Colon (tissue), 2 donors: ENCODE measurements at regions not wholly inside any gene's neighbourhood (a gene's known extent, or its start where the extent isn't known, plus 50 kb on each side); places are given as distances from the start of the nearest gene placed in this dataset.

ENCODE experiments used
- FAIRE-seq: peaks from 2 replicates; lab custom pipeline; 2012; peaks lifted over from hg19 to GRCh38; lab: Jason Lieb, UNC
- donor health status: control.
- donor health status: control.

DNA sequence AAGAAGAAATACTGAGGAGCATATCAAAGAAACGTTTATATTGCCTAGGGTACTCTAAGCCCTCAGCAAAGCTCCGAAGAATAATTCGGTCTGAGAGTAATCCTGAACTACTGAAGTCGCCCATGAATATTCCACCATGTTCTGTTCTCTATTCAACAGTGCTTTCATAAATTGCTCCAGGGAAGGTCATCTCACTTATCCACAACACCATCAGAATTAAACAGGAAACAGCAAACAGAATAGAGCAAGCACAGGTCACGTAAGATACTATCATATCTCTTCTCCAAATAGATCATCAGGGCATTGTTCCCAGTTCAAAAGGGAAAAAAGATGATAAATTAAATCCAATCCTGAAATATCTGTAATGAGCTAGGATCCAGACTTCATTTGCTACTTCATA lies 325.6 kb downstream of the DEPDC1B start:
- no peak for FAIRE-seq

DNA sequence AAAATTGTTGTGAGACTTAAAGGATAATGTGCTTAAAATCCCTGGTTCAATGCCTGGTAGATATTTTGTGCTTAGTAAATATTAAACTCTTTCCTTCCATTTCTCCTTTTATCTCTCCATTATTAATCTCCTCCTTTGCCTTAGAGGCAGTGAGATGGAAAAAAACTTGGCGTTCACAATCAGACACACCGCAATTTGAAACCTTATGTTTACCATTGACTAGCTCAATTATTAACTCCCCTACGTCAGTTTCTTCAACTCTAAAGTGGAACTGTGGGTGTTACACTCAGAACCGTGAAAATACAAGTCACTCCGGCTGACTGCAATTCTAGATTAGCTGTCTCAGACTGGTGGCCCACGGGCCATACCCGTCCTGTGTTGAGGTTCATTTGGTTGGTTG lies 327.2 kb downstream of the DEPDC1B start:
- no peak for FAIRE-seq

DNA sequence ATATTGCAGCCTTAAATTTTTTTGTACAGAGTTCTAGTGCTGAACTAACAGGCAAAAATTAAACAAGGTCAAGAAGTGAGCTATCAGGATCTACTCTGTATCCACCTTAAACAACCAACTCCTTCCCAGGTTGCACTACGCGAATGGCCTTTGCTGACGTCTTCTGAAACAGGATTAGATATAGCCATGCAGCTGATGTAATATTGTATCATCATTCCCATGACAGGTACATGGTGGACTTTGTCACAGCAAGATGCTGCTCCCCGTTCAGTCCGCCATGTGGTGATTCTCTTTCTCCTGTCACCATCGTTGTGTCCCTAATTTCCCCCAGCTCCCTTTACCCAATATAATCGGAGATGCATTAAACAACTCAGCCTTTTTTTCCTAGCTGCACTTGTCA lies 328.9 kb downstream of the DEPDC1B start:
- no peak for FAIRE-seq

DNA sequence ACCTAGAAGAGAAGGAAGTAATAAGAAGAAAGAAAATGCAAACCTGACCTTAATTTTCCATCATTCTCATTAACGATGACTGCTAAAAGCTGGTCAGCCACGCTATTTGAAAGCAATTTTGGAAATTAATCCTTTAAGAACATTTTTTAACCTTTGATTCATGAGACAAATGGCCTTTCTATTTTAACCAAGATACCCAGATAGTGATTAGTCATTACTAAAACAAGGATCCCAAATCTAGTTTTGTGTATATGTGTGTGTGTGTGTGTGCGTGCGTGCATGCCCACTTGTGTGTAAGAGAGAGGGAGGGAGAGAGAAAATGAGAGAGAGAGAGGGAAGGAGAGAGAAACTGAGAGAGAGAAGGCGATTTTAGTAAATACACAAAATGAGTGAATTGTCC lies 329.5 kb downstream of the DEPDC1B start:
- no peak for FAIRE-seq

DNA sequence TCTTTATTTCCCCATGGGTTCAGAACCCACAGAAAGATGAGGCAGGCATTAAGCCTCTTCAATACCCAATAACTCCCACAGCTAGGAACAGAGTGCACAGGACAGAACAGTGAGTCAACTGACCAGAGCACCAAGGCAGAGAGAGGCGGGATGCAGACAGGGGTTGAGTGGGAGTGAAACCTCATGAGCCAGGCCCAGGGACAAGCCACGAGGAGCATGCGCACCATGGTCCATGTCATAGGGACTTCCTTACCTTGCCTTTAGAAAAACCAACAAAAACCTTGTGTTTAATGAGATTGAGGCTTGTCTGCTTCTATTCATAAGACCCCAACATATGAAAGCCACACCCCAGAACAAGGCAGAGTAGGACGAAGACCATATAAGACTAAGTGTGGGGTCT lies 330.6 kb downstream of the DEPDC1B start:
- no peak for FAIRE-seq

DNA sequence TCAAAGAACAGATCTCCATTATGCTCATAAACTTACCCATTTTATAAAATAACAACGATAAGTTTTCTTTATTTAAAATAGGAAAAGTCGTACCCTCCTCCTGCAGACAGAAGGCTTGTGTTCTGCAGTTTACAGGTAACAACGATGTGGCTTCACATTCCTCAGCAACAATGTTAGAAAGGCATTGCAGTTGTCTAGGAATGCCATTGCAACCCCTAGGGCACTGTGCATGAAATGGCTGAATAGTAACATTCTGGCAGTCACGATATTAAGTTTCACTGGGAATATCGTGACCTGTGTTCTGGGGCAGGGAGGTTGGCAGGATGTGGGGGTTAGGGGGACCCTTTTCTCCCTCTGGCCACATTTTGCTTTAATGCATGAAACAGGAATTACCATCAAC lies 331.9 kb downstream of the DEPDC1B start:
- FAIRE-seq: no peak

DNA sequence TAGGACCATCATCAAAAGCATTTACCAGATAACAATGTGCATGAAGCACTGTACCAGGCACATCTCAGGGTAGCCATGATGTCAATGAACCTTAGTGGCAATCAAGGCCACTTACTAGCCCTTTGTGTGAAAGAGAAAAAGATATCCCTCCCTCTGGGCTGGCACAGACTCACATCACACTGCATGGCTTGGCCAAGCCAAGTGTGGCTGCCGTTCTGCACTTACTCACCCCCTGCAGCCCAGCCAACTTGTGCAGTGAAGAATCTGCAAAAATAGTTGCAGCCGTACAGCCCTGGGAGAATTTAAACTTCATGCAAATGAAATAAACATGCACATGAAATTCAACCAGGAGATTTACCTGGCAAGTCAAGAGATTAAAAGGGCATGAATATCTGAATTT lies 333.5 kb downstream of the DEPDC1B start:
- FAIRE-seq: no peak

DNA sequence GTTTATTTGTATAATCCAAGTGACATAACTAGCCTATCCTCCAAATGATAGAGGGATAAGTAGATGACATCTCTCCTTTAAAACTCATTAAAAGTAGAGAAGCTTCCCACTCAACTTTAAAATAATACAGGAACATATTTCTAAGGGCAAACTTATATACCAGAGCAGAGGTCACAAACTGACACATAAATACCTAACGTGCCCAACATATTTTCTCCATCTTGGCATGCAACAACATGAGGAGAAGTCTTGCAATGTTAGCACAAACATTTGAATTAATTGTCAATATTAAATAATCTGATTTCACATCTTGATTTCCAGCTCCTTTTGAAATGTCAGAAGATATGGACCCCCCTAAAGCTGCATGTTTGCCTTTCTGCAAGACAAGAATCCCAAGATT lies 335.0 kb downstream of the DEPDC1B start:
- no peak for FAIRE-seq

DNA sequence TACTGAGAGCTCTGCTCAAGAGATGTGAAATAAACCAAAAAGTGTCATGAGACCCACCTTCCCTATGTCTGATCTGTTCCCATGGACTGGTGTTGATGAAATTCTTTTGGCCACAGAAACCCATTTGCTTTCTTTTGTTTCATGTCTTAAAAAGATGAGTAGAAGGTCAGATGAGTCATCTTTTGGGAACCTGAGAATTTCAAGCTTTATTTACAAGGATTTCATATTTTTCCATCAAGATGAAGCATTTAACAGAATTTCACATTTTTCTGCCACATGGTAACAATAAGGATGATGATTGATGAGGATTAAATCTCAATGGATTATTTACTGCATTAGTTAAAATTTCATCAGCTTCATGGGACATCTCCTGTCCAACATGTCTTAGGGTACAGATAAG lies 337.8 kb downstream of the DEPDC1B start:
- FAIRE-seq: no peak

DNA sequence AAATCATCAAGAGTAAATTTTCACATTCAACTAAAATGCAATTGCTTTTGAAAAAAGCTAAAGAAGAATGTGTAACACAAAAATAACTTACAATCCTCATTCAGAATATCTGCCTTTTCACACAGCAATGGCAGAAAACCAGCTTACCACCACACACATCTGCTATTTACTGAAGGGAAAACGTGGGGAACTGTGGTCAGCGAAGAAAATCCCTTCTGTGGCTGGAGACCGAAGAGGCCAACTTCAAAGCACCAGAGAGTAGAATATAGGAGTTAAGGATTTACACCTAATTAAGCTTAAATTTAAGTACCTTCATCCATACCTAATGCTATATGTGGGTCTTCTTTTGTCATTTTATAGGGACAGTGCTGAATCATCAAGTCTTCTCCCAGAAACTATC lies 339.6 kb downstream of the DEPDC1B start:
- FAIRE-seq: no peak

DNA sequence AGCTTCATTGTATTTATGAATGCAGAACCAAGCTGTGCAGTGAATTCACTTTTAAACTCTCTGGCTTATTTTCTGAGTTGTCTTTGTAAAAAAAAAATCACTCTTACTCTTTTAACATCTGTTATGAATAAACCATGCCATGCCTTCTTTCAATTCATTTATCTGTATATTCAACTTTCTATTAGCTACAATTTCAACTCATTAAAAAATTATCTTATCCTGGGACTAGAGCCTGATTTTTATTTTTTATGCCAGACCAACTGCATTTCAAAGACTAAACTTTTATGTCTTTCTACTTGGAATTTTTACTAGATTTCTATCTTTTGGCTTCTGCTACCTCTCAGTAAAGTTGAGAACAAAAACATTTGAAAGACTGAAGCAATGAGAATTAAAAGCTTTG lies 342.7 kb downstream of the DEPDC1B start:
- no peak for FAIRE-seq

DNA sequence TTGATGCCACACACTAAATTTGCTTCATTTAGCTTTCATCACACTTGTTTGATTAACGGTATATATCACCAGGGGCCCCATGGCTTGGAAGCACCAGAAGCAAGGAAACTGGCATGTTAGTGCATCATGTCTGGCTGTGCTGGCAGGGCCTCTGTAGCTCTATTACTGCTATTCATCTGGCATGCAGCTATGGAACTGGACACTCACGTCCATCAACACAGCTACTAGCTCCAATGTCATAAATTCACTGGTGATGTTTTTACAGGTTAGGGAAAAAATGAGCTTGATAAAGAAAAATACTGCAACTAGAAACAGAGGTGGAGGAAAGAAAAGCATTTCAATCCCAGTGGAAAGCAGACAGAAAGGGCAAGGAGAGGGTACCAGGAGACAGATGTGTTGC lies 343.2 kb downstream of the DEPDC1B start:
- FAIRE-seq: no peak

DNA sequence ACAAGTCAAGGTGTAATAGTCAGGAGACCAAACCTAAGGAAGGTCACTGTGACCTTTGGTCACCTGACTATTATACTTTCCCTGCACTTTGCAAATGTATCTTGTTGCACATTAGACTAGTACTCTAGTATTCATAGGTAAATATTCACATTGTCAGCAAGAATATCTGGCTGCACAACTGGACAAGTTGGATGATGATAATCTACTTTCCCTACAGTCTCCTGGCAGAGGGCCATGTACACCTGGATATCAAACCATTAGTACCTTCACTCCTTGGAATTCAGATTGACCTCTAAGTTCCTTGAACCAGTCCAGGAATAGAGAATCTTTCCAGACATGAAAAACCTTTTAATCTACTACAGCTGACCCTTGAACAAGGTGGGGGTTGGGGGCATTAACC lies 344.8 kb downstream of the DEPDC1B start:
- no peak for FAIRE-seq

DNA sequence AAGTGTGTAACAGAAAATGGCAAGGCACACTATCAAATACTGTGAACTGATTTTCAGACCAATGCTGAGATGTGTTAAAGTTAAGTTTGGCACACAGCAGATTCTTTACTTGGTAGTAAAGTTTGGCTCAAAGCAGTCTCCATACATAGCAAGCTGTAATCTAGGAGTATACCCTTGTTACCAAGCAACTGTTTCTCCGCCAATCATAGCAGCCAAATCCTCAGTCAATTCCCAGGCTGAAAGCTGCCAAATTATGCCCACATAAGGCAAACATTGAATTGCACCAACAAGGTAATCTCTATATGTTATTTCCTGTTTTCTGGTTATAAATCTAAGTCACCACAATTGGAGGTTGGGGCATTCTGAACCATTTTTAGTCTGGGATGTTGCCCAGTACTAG lies 345.7 kb downstream of the DEPDC1B start:
- FAIRE-seq: no peak

DNA sequence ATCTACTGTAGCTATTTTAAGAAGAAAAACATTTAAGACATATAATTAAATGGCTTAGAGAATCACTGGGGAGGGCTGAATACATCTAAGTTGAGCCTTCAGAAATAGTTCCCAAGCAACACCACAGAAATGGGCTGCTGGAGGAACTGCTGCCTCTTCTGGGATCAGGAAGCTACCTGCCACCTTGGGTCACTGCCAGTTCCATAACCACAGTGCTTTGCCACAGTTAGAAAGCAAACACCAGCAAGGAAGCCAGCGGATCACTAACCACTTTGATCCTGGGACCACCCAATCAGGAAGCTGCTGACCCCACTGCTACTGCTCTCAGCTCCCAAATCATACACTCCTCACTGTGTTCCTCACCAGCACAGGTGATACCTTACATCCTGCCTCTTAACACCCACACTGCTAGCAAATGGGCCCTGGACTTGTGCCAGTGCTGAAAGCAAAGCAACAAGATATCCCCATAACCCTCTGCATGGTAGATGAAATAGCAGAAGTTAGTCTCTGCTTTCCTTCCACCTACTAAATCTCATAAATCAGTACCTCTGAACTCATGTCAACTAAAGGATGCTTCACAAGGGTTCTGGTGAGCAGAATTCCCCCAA lies 346.9 kb downstream of the DEPDC1B start:
- FAIRE-seq: no peak

DNA sequence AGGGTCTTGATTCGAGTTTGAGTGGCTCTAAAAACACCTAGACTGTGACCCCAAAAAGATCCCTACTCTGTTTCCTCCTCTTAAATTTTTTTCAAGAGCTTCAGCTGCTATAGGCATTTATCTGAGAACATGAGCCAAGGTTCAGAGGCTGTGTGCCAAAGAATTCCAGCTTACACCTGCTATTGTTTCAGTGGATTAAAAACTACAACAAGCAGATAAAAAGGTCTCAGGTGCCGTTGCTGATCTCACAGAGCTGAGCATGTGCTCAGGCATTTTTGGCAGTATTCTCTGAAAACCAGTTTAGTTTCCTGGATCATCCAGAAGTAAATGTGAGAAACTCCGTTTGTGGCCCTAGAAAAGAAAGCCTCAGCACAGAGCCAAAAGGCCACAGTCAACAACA lies 349.2 kb downstream of the DEPDC1B start:
- no peak for FAIRE-seq

DNA sequence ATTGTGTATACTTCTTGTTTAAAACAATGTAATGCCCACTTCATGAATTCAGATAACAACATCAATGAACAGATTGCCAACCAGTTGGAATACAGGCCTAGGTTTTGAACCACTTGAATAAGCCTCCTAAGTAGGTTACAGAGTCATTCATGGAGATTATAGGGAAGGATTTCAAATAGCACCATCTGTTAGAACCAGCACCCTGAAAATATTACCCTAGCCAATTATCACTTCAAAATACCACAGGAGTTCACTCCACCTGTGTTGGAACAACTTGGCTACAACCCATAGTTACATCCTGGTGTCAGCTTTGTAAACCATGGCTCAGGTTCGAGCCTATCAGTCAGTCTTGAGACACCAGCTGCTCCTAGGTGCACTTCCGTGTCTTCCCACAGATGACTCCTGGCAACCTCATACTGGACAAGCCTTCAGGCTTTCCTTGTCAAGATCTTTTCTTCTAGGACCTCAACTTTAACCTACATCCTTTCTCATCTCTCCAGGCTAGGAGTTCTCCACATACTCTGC lies 350.0 kb downstream of the DEPDC1B start:
- FAIRE-seq: no peak

DNA sequence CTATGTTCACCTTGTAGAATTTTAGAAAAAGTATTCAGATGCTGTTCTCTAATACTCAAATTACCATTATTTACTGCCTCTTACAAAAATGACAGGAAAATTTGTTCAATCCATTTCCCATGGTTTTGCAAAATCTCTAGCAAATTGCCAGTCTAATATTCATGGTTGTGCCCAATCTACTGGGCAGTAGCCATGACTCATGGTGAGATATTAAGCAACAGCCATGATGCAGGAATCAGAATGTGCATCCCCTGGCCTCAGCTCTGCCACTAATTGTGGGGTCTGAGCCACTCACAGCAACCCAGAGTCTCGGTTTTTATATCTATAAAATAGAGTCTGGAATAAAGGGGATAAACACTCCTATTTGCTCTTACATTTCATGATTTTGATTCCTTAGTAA lies 353.6 kb downstream of the DEPDC1B start:
- no peak for FAIRE-seq

DNA sequence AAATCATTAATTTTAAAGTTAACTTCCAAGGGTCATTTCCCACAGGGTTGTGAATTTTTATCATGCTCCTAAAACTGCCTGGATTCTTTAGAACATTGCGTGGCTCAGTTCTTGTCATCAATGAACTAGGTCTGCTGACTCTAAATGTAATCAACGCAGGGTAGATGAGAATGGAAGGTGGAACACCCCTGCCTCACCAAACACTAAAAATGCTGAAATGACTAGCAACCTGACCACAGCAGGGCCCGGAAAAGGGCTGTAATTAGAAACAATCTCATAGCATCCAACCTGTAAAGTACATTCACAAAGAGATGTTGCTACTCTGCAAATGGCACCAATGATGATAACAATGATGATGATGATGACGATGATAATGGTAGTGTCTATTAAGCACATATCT lies 356.9 kb downstream of the DEPDC1B start:
- FAIRE-seq: no peak

DNA sequence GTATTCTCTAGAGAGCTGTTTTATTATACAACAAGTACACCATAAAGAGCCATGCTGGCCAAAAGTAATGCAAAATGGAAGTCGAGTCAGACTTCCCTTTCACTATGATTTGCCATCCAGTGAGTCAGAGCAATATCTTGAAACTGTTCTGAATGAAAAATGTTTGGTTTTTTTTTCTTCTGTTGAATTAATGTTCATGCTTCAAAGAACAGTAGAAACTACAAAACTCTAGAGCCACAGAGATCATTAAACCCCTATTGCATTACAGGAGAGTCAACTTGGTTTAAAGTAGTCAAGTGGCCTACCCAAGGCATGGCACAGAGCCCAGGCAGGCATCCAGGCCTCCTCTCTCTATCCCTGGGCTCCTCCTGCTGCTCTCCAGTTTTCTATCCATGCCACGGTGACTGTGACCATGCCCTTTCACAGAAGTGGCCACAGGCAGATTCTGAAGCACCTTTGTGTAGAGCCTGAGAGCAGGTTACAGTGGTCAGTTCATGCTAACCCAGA lies 358.9 kb downstream of the DEPDC1B start:
- FAIRE-seq: no peak

DNA sequence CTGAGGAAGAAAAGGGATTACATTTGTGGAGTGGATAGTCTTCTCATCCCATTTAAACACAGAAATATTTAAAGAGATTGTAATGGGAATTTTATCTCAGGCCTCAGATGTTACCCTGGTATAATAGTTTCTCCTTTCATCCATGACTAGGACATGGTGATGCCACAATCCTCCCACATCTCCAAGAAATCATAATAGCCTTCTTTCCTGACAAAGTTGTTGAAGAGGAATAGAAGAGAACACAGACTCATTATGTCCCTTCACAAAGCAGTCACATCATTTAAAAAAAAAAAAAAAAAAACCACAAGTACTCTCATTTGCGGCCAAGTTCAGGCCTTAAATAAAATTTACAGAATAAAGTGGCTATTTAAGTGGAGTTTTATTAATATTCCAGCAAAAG lies 359.6 kb downstream of the DEPDC1B start:
- no peak for FAIRE-seq

DNA sequence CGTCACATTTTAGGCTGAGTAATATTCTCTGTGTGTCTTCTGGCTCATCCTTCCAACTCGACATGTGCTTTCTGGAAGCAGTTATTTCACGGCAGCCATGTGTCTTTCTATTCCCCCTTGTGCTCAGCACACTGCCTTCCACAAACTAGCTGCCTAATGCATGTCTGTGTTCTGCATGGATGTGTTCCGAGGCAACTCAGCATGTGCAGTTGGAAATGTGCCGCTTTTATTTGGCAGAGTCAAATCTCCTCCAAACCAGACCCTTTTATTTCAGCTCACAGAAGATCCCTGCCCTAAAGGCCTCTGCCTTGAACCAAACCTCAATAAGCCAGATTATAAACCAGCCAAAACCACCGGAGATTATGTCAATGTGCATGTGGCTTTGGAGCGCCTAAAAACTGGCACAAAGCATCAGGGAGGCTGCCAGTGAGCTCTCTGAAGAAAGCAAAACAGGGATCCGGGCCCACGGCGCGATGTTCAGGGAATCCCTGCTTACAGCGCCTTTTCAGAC lies 360.2 kb downstream of the DEPDC1B start:
- FAIRE-seq: no peak

DNA sequence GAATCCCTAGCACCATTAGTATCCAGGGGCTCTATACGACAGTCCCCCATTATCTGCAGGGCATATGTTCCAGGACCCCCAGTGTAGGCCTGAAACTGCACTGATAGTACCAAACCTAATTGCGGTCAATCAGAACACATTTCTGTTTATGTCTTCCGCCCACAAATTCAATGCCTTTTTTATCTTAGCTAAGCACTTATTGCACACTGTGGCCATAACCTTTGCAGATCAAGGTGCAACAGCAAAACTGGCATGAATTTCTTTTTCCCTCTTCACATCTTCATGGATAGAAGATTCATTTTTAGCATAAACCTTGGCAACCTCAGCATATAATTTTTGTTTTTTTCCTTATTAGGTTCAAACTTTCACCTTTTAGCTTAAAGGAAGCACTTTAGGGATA lies 361.1 kb downstream of the DEPDC1B start:
- FAIRE-seq: no peak

DNA sequence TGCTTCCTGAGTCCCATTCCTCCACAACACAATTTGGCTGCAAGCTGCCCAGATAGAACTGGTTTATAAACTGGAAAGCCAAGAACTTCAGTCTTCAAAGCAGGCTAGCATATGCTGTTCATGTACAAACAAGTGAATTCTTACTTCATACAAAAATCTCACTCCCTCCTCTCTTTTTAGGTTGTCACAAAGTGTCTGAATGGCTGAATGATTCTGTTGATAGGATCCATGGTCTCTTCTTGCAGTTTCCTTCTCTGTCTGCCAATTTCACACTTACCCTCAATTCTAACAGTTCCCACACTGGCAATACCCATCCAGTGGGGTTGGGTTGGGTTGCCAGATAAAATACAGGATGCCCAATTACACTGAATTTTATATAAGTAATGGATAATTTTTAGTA lies 363.5 kb downstream of the DEPDC1B start:
- FAIRE-seq: no peak
